ENCODE measurements at regions not wholly inside any gene's neighbourhood (a gene's known extent, or its start where the extent isn't known, plus 50 kb on each side); places are given as distances from the start of the nearest gene placed in this dataset.

GRCh38 chr15:66844041-66844746 lies 142.2 kb downstream of the SMAD6 start:
- H3K4me2 ChIP-seq (ENCODE audit: low read length), result no peak overlapping the region
- no peak overlapping the region for H2AFZ ChIP-seq (ENCODE audit: low read length)
- H3K4me3 ChIP-seq (ENCODE audit: low read depth, low read length, poor library complexity, severe bottlenecking), result no peak overlapping the region
- H3K9ac ChIP-seq (ENCODE audit: low read length), result no peak overlapping the region
- H3K36me3 ChIP-seq (ENCODE audit: insufficient read depth, low read length), result no peaks in the 10 kb centered on the region
- no peaks in the 10 kb centered on the region for H3K9me3 ChIP-seq (ENCODE audit: low read length)
- no peaks in the 10 kb centered on the region for H4K20me1 ChIP-seq (ENCODE audit: insufficient read depth, low read length)
- H3K79me2 ChIP-seq (ENCODE audit: insufficient read depth, low read length), result no peaks in the 10 kb centered on the region
- peaks cover 7% of the 10 kb centered on the region for H3K4me1 ChIP-seq (ENCODE audit: insufficient read depth, low read length, severe bottlenecking)
- no peak overlapping the region for H3K27ac ChIP-seq (ENCODE audit: low read depth, low read length, poor library complexity, severe bottlenecking)
- peaks cover 4% of the 10 kb centered on the region for H3K27me3 ChIP-seq (ENCODE audit: insufficient read depth, low read length)
- no peaks in the 10 kb centered on the region for H3F3A ChIP-seq (ENCODE audit: insufficient read depth, low read length)
- no peak for TF ChIP-seq CTCF (IDR thresholded peaks at IDR 0.05; ENCODE audit: low read length)
- TF ChIP-seq EZH2 (IDR thresholded peaks at IDR 0.05; ENCODE audit: borderline replicate concordance, low read length), result no peak
- H3K9me2 ChIP-seq (ENCODE audit: low read depth, low read length), result no peaks in the 10 kb centered on the region

- Histone ChIP-seq H3K4me1 (ENCODE audit: insufficient read depth, low read length, severe bottlenecking) (peaks cover 7% of the 10 kb centered on the region), H3F3A (ENCODE audit: insufficient read depth, low read length) (no peaks in the 10 kb centered on the region), H3K9ac (ENCODE audit: low read length) (no peak overlapping the region), H3K4me3 (ENCODE audit: low read depth, low read length, poor library complexity, severe bottlenecking) (no peak overlapping the region), H3K27me3 (ENCODE audit: insufficient read depth, low read length) (peaks cover 4% of the 10 kb centered on the region), H3K36me3 (ENCODE audit: insufficient read depth, low read length) (no peaks in the 10 kb centered on the region), H3K27ac (ENCODE audit: low read depth, low read length, poor library complexity, severe bottlenecking) (no peak overlapping the region), H3K4me2 (ENCODE audit: low read length) (no peak overlapping the region), H4K20me1 (ENCODE audit: insufficient read depth, low read length) (no peaks in the 10 kb centered on the region), H3K9me3 (ENCODE audit: low read length) (no peaks in the 10 kb centered on the region), H3K79me2 (ENCODE audit: insufficient read depth, low read length) (no peaks in the 10 kb centered on the region), H2AFZ (ENCODE audit: low read length) (no peak overlapping the region), H3K9me2 (ENCODE audit: low read depth, low read length) (no peaks in the 10 kb centered on the region)
- no peak for TF ChIP-seq CTCF (IDR thresholded peaks at IDR 0.05; ENCODE audit: low read length)
- TF ChIP-seq EZH2 (IDR thresholded peaks at IDR 0.05; ENCODE audit: borderline replicate concordance, low read length), result no peak
These were observed 142.7 kb downstream of the SMAD6 start for GRCh38 chr15:66844747-66845145.

DNA sequence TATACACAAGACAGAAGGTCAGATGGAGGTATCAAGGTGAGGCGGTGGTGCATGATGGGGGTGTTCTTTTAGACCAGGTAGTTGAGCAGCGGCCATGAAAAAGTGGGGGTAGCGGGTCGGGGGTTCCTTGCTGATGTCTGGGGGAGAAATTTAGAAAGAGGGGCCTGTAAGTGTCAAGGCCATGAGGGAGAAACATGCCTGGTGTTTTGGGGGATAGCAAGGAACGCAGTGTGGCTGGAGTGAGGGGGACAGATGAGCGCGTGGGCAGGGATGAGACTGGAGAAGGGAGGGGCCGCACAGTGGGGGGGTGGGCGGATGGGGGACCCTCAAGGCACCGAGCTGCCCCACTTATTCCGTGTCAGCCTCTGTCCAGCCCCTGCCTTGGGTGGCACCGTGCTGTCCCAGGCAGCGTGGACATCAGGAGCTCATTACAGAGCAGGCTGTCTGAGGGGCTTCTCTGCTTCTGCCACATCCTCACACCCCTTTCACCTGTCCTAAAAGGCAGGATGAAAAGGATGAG lies 143.3 kb downstream of the SMAD6 start:
- Histone ChIP-seq H2AFZ (ENCODE audit: low read length) (no peak overlapping the region), H3K4me3 (ENCODE audit: low read depth, low read length, poor library complexity, severe bottlenecking) (no peak overlapping the region), H3K9me3 (ENCODE audit: low read length) (no peaks in the 10 kb centered on the region), H3K4me1 (ENCODE audit: insufficient read depth, low read length, severe bottlenecking) (peaks cover 7% of the 10 kb centered on the region), H3K9ac (ENCODE audit: low read length) (no peak overlapping the region), H3K36me3 (ENCODE audit: insufficient read depth, low read length) (no peaks in the 10 kb centered on the region), H3K79me2 (ENCODE audit: insufficient read depth, low read length) (no peaks in the 10 kb centered on the region), H3K9me2 (ENCODE audit: low read depth, low read length) (no peaks in the 10 kb centered on the region), H4K20me1 (ENCODE audit: insufficient read depth, low read length) (no peaks in the 10 kb centered on the region), H3K27ac (ENCODE audit: low read depth, low read length, poor library complexity, severe bottlenecking) (no peak overlapping the region), H3K4me2 (ENCODE audit: low read length) (no peak overlapping the region), H3F3A (ENCODE audit: insufficient read depth, low read length) (no peaks in the 10 kb centered on the region), H3K27me3 (ENCODE audit: insufficient read depth, low read length) (peaks cover 4% of the 10 kb centered on the region)
- TF ChIP-seq EZH2 (IDR thresholded peaks at IDR 0.05; ENCODE audit: borderline replicate concordance, low read length), result no peak
- TF ChIP-seq CTCF (IDR thresholded peaks at IDR 0.05; ENCODE audit: low read length), result no peak
